DND-41 (cell line): ENCODE measurements at regions not wholly inside any gene's neighbourhood (a gene's known extent, or its start where the extent isn't known, plus 50 kb on each side); places are given as distances from the start of the nearest gene placed in this dataset.

ENCODE experiments used
- CTCF ChIP-seq: IDR thresholded peaks from 2 replicates; pipeline ENCODE4 v1.5.1; 2012; ENCODE audit warnings: borderline replicate concordance, low read length, moderate library complexity, mild to moderate bottlenecking; ENCODE audit not compliant: poor library complexity, severe bottlenecking; ENCODE audit errors: extremely low read depth
- EZH2 ChIP-seq: IDR thresholded peaks from 3 replicates; pipeline ENCODE4 v1.6.1; 2012; ENCODE audit warnings: borderline replicate concordance, low read depth, mild to moderate bottlenecking, moderate library complexity, low read length, inconsistent platforms; ENCODE audit not compliant: severe bottlenecking

GRCh38 chr9:78525986-78526560 is 229.1 kb downstream of the PSAT1 start:
- TF ChIP-seq CTCF (no peak), EZH2 (no peak)
